C4-2B (cell line): ENCODE measurements at regions not wholly inside any gene's neighbourhood (a gene's known extent, or its start where the extent isn't known, plus 50 kb on each side); places are given as distances from the start of the nearest gene placed in this dataset.

Experiments used
- CTCF ChIP-seq: fragments of 450-650 bp; conservative IDR thresholded peaks from 2 replicates; pipeline ENCODE4 v1.5.1; 2017; ENCODE audit warnings: mild to moderate bottlenecking
- ZFX ChIP-seq: fragments of 450-650 bp; IDR thresholded peaks from 2 replicates; pipeline ENCODE4 v1.6.1; 2017

GRCh38 chr18:78697446-78697845, 282.2 kb upstream of the SALL3 start:
- TF ChIP-seq CTCF: no peak
- TF ChIP-seq ZFX: no peak
